Esophagus muscularis mucosa (tissue), 4 donors: ENCODE measurements at regions not wholly inside any gene's neighbourhood (a gene's known extent, or its start where the extent isn't known, plus 50 kb on each side); places are given as distances from the start of the nearest gene placed in this dataset.

Experiments
- DNase-seq: peaks from one replicate; pipeline ENCODE4 v3.0.0-alpha.2; 2017; ENCODE audit errors: extremely low spot score
- H3K27ac ChIP-seq, 4 donors: fragments of 200-600 bp; sonication (generic); replicated peaks in 1 of 4; 1 replicate in 3 of 4; 2 replicates in 1 of 4; pipeline ENCODE4 v1.5.1; 2016 to 2019; ENCODE audit warnings: mild to moderate bottlenecking in 1 of 4
- H3K27me3 ChIP-seq, 4 donors: fragments of 200-600 bp; sonication (generic); one replicate each; pipeline versions ENCODE4 v1.5.1 to v1.6.0; 2016 to 2019
- H3K36me3 ChIP-seq, 4 donors: fragments of 200-600 bp; sonication (generic); one replicate each; pipeline ENCODE4 v1.5.1; 2016 to 2019
- H3K4me1 ChIP-seq, 4 donors: fragments of 200-600 bp; sonication (generic); one replicate each; pipeline ENCODE4 v1.5.1; 2016 to 2019
- H3K4me3 ChIP-seq, 4 donors: fragments of 200-600 bp; sonication (generic); 1 replicate in 2 of 4; 2 replicates in 2 of 4; pipeline ENCODE4 v1.5.1; 2016 to 2019; ENCODE audit warnings: mild to moderate bottlenecking in 4 of 4, moderate library complexity in 1 of 4
- H3K9me3 ChIP-seq, 4 donors: fragments of 200-600 bp; sonication (generic); 1 replicate in 3 of 4; 2 replicates in 1 of 4; pipeline ENCODE4 v1.5.1; 2016 to 2019
- EP300 ChIP-seq: sonication (generic); formaldehyde crosslinking; IDR thresholded peaks from one replicate; pipeline ENCODE4 v1.6.1; 2017; ENCODE audit warnings: antibody characterized with exemption
- POLR2A ChIP-seq: fragments of 450-650 bp; IDR thresholded peaks from one replicate; pipeline ENCODE4 v1.6.1; 2017; ENCODE audit warnings: antibody characterized with exemption, moderate library complexity, mild to moderate bottlenecking, low read depth
- POLR2AphosphoS5 ChIP-seq, 2 donors: sonication (generic); formaldehyde crosslinking; IDR thresholded peaks; one replicate each; pipeline ENCODE4 v1.6.1; 2017; ENCODE audit warnings: antibody characterized with exemption in 2 of 2
- WGBS: methylation state at CpG from one replicate; pipeline ENCODE4 v1.1.5; 2018; 5-methylcytosine and 5-hydroxymethylcytosine counted together
- intact Hi-C: fragments of 100-400 bp; cut with DNase I; formaldehyde crosslinking; loops from one replicate; pipeline ENCODE4 v1.15.1; 2023
- TF ChIP-seq, protein P1 (sequence below), 3 experiments: fragments of 200-600 bp in 2 of 3; fragments of 450-650 bp in 1 of 3; sonication (generic) in 2 of 3; IDR thresholded peaks; one replicate each; pipeline ENCODE4 v1.5.1; 2017 to 2019; ENCODE audit warnings: antibody characterized with exemption in 3 of 3, mild to moderate bottlenecking in 2 of 3, moderate library complexity in 1 of 3

DNA sequence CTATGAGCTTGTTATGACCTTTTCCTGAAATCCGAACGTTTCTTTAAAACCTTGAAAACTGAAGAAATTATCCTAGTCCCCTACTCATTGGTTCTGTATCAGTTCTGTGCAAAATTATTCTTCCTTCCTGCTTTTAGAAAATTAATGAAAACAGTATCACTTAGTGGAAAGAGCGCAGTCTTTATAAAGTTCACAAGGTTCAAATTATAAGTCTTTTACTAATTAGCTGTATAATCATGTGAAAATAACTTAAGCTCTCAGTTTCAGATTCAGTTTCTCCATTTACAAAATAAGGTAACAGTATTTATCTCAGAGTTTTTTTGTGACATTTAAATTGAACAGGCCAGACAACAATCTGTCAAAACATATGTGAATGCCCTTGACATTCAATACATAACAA, 306.1 kb downstream of the ADAMTS20 start:
- no peak overlapping the region for H3K4me3 ChIP-seq
- H3K4me1 ChIP-seq: no peaks in the 10 kb centered on the region
- 90% methylated on average over 3 of the region's 3 CpGs for WGBS
- no peak overlapping the region for H3K27ac ChIP-seq
- no peak for DNase-seq
- no peak for TF ChIP-seq POLR2A
- TF ChIP-seq, protein P1, sequence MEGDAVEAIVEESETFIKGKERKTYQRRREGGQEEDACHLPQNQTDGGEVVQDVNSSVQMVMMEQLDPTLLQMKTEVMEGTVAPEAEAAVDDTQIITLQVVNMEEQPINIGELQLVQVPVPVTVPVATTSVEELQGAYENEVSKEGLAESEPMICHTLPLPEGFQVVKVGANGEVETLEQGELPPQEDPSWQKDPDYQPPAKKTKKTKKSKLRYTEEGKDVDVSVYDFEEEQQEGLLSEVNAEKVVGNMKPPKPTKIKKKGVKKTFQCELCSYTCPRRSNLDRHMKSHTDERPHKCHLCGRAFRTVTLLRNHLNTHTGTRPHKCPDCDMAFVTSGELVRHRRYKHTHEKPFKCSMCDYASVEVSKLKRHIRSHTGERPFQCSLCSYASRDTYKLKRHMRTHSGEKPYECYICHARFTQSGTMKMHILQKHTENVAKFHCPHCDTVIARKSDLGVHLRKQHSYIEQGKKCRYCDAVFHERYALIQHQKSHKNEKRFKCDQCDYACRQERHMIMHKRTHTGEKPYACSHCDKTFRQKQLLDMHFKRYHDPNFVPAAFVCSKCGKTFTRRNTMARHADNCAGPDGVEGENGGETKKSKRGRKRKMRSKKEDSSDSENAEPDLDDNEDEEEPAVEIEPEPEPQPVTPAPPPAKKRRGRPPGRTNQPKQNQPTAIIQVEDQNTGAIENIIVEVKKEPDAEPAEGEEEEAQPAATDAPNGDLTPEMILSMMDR (IDR thresholded peaks at IDR 0.05): no peak
- no peak for TF ChIP-seq EP300
- TF ChIP-seq POLR2AphosphoS5 (IDR thresholded peaks at IDR 0.05): no peak
- H3K9me3 ChIP-seq: no peaks in the 10 kb centered on the region
- no peaks in the 10 kb centered on the region for H3K36me3 ChIP-seq
- no peaks in the 10 kb centered on the region for H3K27me3 ChIP-seq
- intact Hi-C loops: no loop called here

DNA sequence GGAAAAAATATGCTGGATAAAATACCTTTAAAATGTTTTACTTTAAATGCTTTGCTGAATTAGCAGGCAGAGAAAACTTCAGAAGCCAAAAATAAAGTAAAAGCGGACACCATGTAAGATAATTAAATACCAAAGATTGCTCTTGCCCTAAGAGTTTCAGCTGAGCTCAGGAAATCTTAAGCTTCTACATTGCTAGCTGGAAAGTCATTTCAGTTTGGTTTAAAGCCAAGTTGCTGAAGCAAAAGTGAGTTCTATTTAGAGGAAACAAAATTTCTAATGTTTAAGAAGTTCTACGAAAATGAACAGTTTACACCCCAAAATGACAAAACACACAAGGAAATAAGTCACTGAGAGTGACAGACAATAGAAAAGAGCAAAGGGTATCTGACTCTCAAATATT, 310.0 kb downstream of the ADAMTS20 start:
- no peak for DNase-seq
- no peaks in the 10 kb centered on the region for H3K9me3 ChIP-seq
- no peaks in the 10 kb centered on the region for H3K4me1 ChIP-seq
- no peaks in the 10 kb centered on the region for H3K27me3 ChIP-seq
- TF ChIP-seq POLR2A: no peak
- TF ChIP-seq, protein P1 (IDR thresholded peaks at IDR 0.05): no peak
- TF ChIP-seq POLR2AphosphoS5 (IDR thresholded peaks at IDR 0.05): no peak
- no peak for TF ChIP-seq EP300
- intact Hi-C loops: no loop called here
- no peak overlapping the region for H3K4me3 ChIP-seq
- H3K36me3 ChIP-seq: no peaks in the 10 kb centered on the region
- WGBS: 54% methylated on average over 2 of the region's 2 CpGs
- H3K27ac ChIP-seq: no peak overlapping the region

DNA sequence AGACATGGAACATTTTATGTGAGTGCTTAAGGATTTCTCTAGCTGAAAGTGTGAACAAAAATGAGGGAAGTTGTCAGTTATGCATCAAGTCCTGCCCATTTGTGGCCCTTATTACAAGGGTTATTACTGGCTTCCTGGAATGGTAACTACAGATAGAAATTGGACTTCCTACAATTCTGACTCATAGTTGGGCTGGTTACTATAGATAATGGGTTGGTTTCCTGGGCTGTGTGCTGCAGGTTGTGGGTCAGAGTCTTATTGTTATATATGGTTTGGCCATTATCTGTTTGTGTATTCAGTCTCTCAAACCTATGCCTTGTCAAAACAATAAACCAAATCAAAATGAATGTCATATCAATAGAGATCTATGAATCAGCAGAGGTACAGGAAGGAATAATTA, 313.7 kb downstream of the ADAMTS20 start:
- TF ChIP-seq POLR2A (no peak), POLR2AphosphoS5 (IDR thresholded peaks at IDR 0.05) (no peak), EP300 (no peak)
- TF ChIP-seq, protein P1 (IDR thresholded peaks at IDR 0.05): no peak
- Histone ChIP-seq H3K27ac (no peak overlapping the region), H3K4me3 (no peak overlapping the region), H3K9me3 (no peaks in the 10 kb centered on the region), H3K4me1 (no peaks in the 10 kb centered on the region), H3K36me3 (no peaks in the 10 kb centered on the region), H3K27me3 (no peaks in the 10 kb centered on the region)
- intact Hi-C loops: no loop called here
- DNase-seq: no peak

DNA sequence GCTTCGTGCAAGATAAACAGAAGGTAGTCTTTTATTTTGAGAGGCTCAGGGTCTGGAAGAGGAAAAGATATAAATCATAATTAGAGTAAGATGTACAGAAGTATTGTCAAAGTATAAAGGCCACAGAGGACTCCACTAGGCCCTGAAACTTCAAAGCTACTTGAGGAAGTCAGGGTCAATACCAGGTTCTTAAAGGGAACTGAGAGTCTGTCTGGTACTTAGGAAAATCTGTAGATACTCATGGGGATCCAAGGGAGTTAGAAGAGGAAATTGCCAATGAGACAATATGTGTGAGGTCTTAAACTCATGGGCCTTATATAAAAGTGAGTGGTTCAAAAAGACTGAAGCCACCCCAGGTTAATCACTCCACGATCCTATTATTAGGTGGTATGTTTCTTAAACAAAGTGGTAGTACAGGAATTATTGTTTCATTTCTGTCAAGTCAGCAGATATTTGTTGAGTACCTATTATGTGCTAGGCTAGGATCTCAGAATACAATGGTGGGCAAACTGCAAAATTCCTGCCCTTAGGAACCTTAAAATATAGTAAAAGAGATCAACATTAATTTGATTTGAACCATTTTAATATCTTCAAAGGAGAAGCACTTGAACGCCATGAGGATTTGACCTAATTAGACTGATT, 314.6 kb downstream of the ADAMTS20 start:
- WGBS: 81% methylated on average over 3 of the region's 3 CpGs
- H3K9me3 ChIP-seq: no peaks in the 10 kb centered on the region
- DNase-seq: no peak
- no peaks in the 10 kb centered on the region for H3K4me1 ChIP-seq
- H3K4me3 ChIP-seq: no peak overlapping the region
- no peaks in the 10 kb centered on the region for H3K36me3 ChIP-seq
- no peaks in the 10 kb centered on the region for H3K27me3 ChIP-seq
- TF ChIP-seq, protein P1 (IDR thresholded peaks at IDR 0.05): no peak
- TF ChIP-seq POLR2AphosphoS5 (IDR thresholded peaks at IDR 0.05) (no peak), POLR2A (no peak)
- no peak overlapping the region for H3K27ac ChIP-seq
- intact Hi-C loops: no loop called here

DNA sequence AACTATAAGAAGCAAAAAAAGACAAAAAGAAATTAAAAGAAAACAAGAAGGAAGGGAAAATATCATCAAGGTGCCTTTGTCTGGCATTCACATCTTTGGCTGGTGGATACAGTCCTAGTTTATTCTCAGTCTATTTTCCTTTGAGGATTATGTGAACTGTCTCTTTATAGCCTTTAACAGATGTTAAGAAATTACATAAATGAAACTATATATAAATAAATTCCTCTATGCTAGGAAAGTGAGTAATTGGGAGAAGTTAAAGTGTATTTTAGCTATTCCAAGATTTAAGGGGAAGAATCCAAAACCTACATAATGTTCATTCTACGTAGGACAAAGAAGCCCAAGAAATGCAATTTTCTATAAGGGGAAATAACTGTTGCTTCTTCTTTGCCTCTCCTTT, 316.3 kb downstream of the ADAMTS20 start:
- Histone ChIP-seq H3K36me3 (no peaks in the 10 kb centered on the region), H3K4me3 (no peak overlapping the region), H3K4me1 (no peaks in the 10 kb centered on the region), H3K27me3 (no peaks in the 10 kb centered on the region), H3K27ac (no peak overlapping the region), H3K9me3 (no peaks in the 10 kb centered on the region)
- TF ChIP-seq, protein P1 (IDR thresholded peaks at IDR 0.05): no peak
- TF ChIP-seq EP300 (no peak), POLR2AphosphoS5 (IDR thresholded peaks at IDR 0.05) (no peak), POLR2A (no peak)
- no peak for DNase-seq
- intact Hi-C loops: no loop called here
- 86% methylated on average over 1 of the region's 1 CpG for WGBS
